ENCODE measurements at regions not wholly inside any gene's neighbourhood (a gene's known extent, or its start where the extent isn't known, plus 50 kb on each side); places are given as distances from the start of the nearest gene placed in this dataset.

DNA sequence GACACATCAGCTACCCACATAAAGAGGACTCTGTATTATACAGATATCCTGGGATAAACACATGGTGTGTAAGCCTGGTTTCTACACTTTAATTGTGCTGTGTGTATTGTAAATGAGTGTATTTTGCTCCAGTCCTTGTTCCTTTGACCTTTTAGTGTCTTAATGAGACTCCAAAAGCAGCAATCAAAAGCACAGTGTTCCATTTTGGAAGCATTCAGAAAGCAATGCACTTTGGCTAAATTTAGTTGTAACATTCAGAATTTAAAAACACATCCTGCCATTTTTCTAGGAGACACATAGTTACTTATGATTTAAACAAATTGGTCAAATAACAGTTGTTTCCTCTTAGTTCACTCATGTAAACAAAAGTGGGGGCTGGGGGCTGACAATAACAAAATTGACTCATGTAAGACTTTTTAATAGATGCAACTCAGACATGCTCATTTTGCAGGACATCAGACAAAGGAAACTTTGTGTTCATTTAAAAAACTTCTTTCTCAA is 122.2 kb downstream of the GPR37 start:
- Histone ChIP-seq H4K20me1 (ENCODE audit: low read depth, low read length) (no peaks in the 10 kb centered on the region), H3K36me3 (ENCODE audit: low read length) (no peaks in the 10 kb centered on the region), H3K4me2 (ENCODE audit: low read depth, low read length, poor library complexity, severe bottlenecking) (no peak overlapping the region), H3K9me3 (ENCODE audit: insufficient read depth, low read length) (no peaks in the 10 kb centered on the region), H2AFZ (ENCODE audit: low read depth, low read length, severe bottlenecking) (no peak overlapping the region), H3K9me2 (replicated peaks; ENCODE audit: insufficient read depth, low read length) (no peaks in the 10 kb centered on the region), H3F3A (ENCODE audit: insufficient read depth) (no peaks in the 10 kb centered on the region), H3K4me3 (ENCODE audit: insufficient read depth, low read length, poor library complexity, severe bottlenecking) (no peak overlapping the region), H3K27ac (ENCODE audit: low read depth, low read length) (no peak overlapping the region), H3K79me2 (ENCODE audit: insufficient read depth, low read length) (no peaks in the 10 kb centered on the region), H3K9ac (ENCODE audit: low read length) (no peak overlapping the region), H3K27me3 (ENCODE audit: low read length) (no peaks in the 10 kb centered on the region)
- no peak for TF ChIP-seq EZH2phosphoT487 (conservative IDR thresholded peaks at IDR 0.05; ENCODE audit: low read length)
- no peak for TF ChIP-seq CTCF (IDR thresholded peaks at IDR 0.05; ENCODE audit: insufficient read depth, low read length, poor library complexity, severe bottlenecking)

- Histone ChIP-seq H3K4me3 (ENCODE audit: insufficient read depth, low read length, poor library complexity, severe bottlenecking) (no peak overlapping the region), H3K36me3 (ENCODE audit: low read length) (no peaks in the 10 kb centered on the region), H2AFZ (ENCODE audit: low read depth, low read length, severe bottlenecking) (no peak overlapping the region), H3K27ac (ENCODE audit: low read depth, low read length) (no peak overlapping the region), H3K4me2 (ENCODE audit: low read depth, low read length, poor library complexity, severe bottlenecking) (no peak overlapping the region), H3K9me3 (ENCODE audit: insufficient read depth, low read length) (no peaks in the 10 kb centered on the region), H4K20me1 (ENCODE audit: low read depth, low read length) (no peaks in the 10 kb centered on the region), H3K79me2 (ENCODE audit: insufficient read depth, low read length) (no peaks in the 10 kb centered on the region), H3F3A (ENCODE audit: insufficient read depth) (no peaks in the 10 kb centered on the region), H3K9ac (ENCODE audit: low read length) (no peak overlapping the region), H3K27me3 (ENCODE audit: low read length) (no peaks in the 10 kb centered on the region), H3K9me2 (replicated peaks; ENCODE audit: insufficient read depth, low read length) (no peaks in the 10 kb centered on the region)
- TF ChIP-seq EZH2phosphoT487 (conservative IDR thresholded peaks at IDR 0.05; ENCODE audit: low read length): no peak
- TF ChIP-seq CTCF (IDR thresholded peaks at IDR 0.05; ENCODE audit: insufficient read depth, low read length, poor library complexity, severe bottlenecking): no peak
These were observed 130.2 kb downstream of the GPR37 start for GRCh38 chr7:124635416-124635815.

DNA sequence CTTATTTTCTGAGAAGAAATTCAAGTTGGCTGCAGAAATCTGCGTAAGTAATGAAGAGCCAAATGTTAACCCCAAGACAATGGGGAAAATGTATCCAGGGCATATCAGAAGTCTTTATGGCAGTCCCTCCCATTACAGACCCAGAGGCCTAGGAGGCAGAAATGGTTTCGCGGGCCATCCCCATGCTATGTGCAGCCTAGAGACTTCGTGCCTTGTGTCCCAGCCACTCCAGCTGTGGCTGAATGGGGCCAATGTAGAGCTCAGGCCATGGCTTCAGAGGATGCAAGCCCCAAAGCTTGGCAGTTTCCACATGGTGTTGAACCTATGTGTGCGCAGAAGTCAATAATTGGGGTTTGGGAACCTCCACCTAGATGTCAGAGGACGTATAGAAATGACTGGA is 131.9 kb downstream of the GPR37 start:
- H3K4me3 ChIP-seq (ENCODE audit: insufficient read depth, low read length, poor library complexity, severe bottlenecking): no peak overlapping the region
- H4K20me1 ChIP-seq (ENCODE audit: low read depth, low read length): no peaks in the 10 kb centered on the region
- TF ChIP-seq EZH2phosphoT487 (conservative IDR thresholded peaks at IDR 0.05; ENCODE audit: low read length) (no peak), CTCF (IDR thresholded peaks at IDR 0.05; ENCODE audit: insufficient read depth, low read length, poor library complexity, severe bottlenecking) (no peak)
- H3F3A ChIP-seq (ENCODE audit: insufficient read depth): no peaks in the 10 kb centered on the region
- no peak overlapping the region for H3K27ac ChIP-seq (ENCODE audit: low read depth, low read length)
- no peaks in the 10 kb centered on the region for H3K36me3 ChIP-seq (ENCODE audit: low read length)
- H2AFZ ChIP-seq (ENCODE audit: low read depth, low read length, severe bottlenecking): no peak overlapping the region
- H3K27me3 ChIP-seq (ENCODE audit: low read length): no peaks in the 10 kb centered on the region
- H3K9me2 ChIP-seq (replicated peaks; ENCODE audit: insufficient read depth, low read length): no peaks in the 10 kb centered on the region
- H3K9ac ChIP-seq (ENCODE audit: low read length): no peak overlapping the region
- H3K79me2 ChIP-seq (ENCODE audit: insufficient read depth, low read length): no peaks in the 10 kb centered on the region
- H3K9me3 ChIP-seq (ENCODE audit: insufficient read depth, low read length): no peaks in the 10 kb centered on the region
- H3K4me2 ChIP-seq (ENCODE audit: low read depth, low read length, poor library complexity, severe bottlenecking): no peak overlapping the region

All from SU-DHL-6 (cell line).